ENCODE measurements at regions not wholly inside any gene's neighbourhood (a gene's known extent, or its start where the extent isn't known, plus 50 kb on each side); places are given as distances from the start of the nearest gene placed in this dataset.

GRCh38 chr1:63173161-63173560 lies 149.2 kb upstream of the FOXD3 start:
- Histone ChIP-seq H3K9me3 (no peaks in the 10 kb centered on the region), H3K4me1 (no peaks in the 10 kb centered on the region), H3K27me3 (no peaks in the 10 kb centered on the region), H3K27ac (no peak overlapping the region), H3K4me3 (no peak overlapping the region), H3K36me3 (no peaks in the 10 kb centered on the region)
- intact Hi-C loops (cut with DNase I; ENCODE audit: low total_unique reads): no loop called here
- no peak for DNase-seq (ENCODE audit: low spot score in 2 of 2)
- no peak for TF ChIP-seq POLR2A (IDR thresholded peaks at IDR 0.05)
- TF ChIP-seq POLR2AphosphoS5 (IDR thresholded peaks at IDR 0.05): no peak
- TF ChIP-seq CTCF (IDR thresholded peaks at IDR 0.05): no peak

- no peak overlapping the region for H3K27ac ChIP-seq
- no peak for DNase-seq (ENCODE audit: low spot score in 2 of 2)
- H3K9me3 ChIP-seq: no peaks in the 10 kb centered on the region
- H3K4me3 ChIP-seq: no peak overlapping the region
- no peaks in the 10 kb centered on the region for H3K27me3 ChIP-seq
- intact Hi-C loops (cut with DNase I; ENCODE audit: low total_unique reads): no loop called here
- no peaks in the 10 kb centered on the region for H3K36me3 ChIP-seq
- TF ChIP-seq POLR2A (IDR thresholded peaks at IDR 0.05) (no peak), CTCF (IDR thresholded peaks at IDR 0.05) (no peak), POLR2AphosphoS5 (IDR thresholded peaks at IDR 0.05) (no peak)
- no peaks in the 10 kb centered on the region for H3K4me1 ChIP-seq
Observed at GRCh38 chr1:63189677-63190076, 132.7 kb upstream of the FOXD3 start.

- intact Hi-C loops (cut with DNase I; ENCODE audit: low total_unique reads): no loop called here
Observed at GRCh38 chr1:63190171-63190570, 132.2 kb upstream of the FOXD3 start.

GRCh38 chr1:63198871-63199394 lies 123.4 kb upstream of the FOXD3 start:
- Histone ChIP-seq H3K27me3 (no peaks in the 10 kb centered on the region), H3K9me3 (no peaks in the 10 kb centered on the region), H3K4me3 (no peak overlapping the region), H3K36me3 (no peaks in the 10 kb centered on the region), H3K27ac (no peak overlapping the region), H3K4me1 (no peaks in the 10 kb centered on the region)
- DNase-seq (ENCODE audit: low spot score in 2 of 2): no peak
- TF ChIP-seq POLR2AphosphoS5 (IDR thresholded peaks at IDR 0.05): no peak
- no peak for TF ChIP-seq POLR2A (IDR thresholded peaks at IDR 0.05)
- TF ChIP-seq CTCF (IDR thresholded peaks at IDR 0.05): no peak
- intact Hi-C loops (cut with DNase I; ENCODE audit: low total_unique reads): no loop called here

More at GRCh38 chr1:63190171-63190570, 132.2 kb upstream of the FOXD3 start:
- DNase-seq (ENCODE audit: low spot score in 2 of 2): no peak
- Histone ChIP-seq H3K27me3 (no peaks in the 10 kb centered on the region), H3K27ac (no peak overlapping the region), H3K9me3 (no peaks in the 10 kb centered on the region), H3K4me3 (no peak overlapping the region), H3K36me3 (no peaks in the 10 kb centered on the region), H3K4me1 (no peaks in the 10 kb centered on the region)
- TF ChIP-seq POLR2A (IDR thresholded peaks at IDR 0.05) (no peak), POLR2AphosphoS5 (IDR thresholded peaks at IDR 0.05) (no peak), CTCF (IDR thresholded peaks at IDR 0.05) (no peak)

- no peak for TF ChIP-seq POLR2A (IDR thresholded peaks at IDR 0.05)
- TF ChIP-seq POLR2AphosphoS5 (IDR thresholded peaks at IDR 0.05): no peak
- TF ChIP-seq CTCF (IDR thresholded peaks at IDR 0.05): no peak
- H3K9me3 ChIP-seq: no peaks in the 10 kb centered on the region
- H3K27me3 ChIP-seq: no peaks in the 10 kb centered on the region
- no peaks in the 10 kb centered on the region for H3K36me3 ChIP-seq
- no peaks in the 10 kb centered on the region for H3K4me1 ChIP-seq
- H3K27ac ChIP-seq: no peak overlapping the region
- intact Hi-C loops (cut with DNase I; ENCODE audit: low total_unique reads): no loop called here
- DNase-seq (ENCODE audit: low spot score in 2 of 2): no peak
- no peak overlapping the region for H3K4me3 ChIP-seq
Observed at GRCh38 chr1:63199706-63200335, 122.5 kb upstream of the FOXD3 start.

All from breast epithelium (tissue), 4 donors.